H9 (cell line): ENCODE measurements at regions not wholly inside any gene's neighbourhood (a gene's known extent, or its start where the extent isn't known, plus 50 kb on each side); places are given as distances from the start of the nearest gene placed in this dataset.

Source experiments
- DNase-seq: peaks from one replicate; pipeline ENCODE4 v3.0.0-alpha.2; 2017
- H2AFZ ChIP-seq: one replicate; pipeline ENCODE4 v1.6.1; 2013; ENCODE audit warnings: mild to moderate bottlenecking, low read length, control low read depth, moderate library complexity
- H2AK5ac ChIP-seq: 2 replicates; pipeline ENCODE4 v1.6.1; 2013; ENCODE audit warnings: low read length, control low read depth, mixed read lengths; ENCODE audit not compliant: insufficient read length
- H2BK120ac ChIP-seq: one replicate; pipeline ENCODE4 v1.6.1; 2013; ENCODE audit warnings: low read depth, mild to moderate bottlenecking, low read length, control low read depth, inconsistent platforms; ENCODE audit not compliant: poor library complexity, severe bottlenecking
- H2BK12ac ChIP-seq: 2 replicates; pipeline ENCODE4 v1.6.1; 2013; ENCODE audit warnings: low read length, control low read depth, mixed read lengths, low read depth; ENCODE audit not compliant: insufficient read length
- H2BK15ac ChIP-seq: 2 replicates; pipeline ENCODE4 v1.6.1; 2013; ENCODE audit warnings: low read depth, low read length, control low read depth
- H2BK20ac ChIP-seq: one replicate; pipeline ENCODE4 v1.6.1; 2013; ENCODE audit warnings: low read depth, mild to moderate bottlenecking, low read length, control low read depth, inconsistent platforms; ENCODE audit not compliant: poor library complexity, severe bottlenecking
- H2BK5ac ChIP-seq: 2 replicates; pipeline ENCODE4 v1.6.1; 2013; ENCODE audit warnings: low read length, control low read depth, mixed read lengths; ENCODE audit not compliant: insufficient read length
- H3K14ac ChIP-seq: 2 replicates; pipeline ENCODE4 v1.6.1; 2013; ENCODE audit warnings: low read length, control low read depth; ENCODE audit not compliant: insufficient read depth
- H3K18ac ChIP-seq: 2 replicates; pipeline ENCODE4 v1.6.1; 2013; ENCODE audit warnings: low read depth, mild to moderate bottlenecking, mixed read lengths, low read length, control low read depth; ENCODE audit not compliant: insufficient read length
- H3K23ac ChIP-seq: 2 replicates; pipeline ENCODE4 v1.6.1; 2013; ENCODE audit warnings: low read length, control low read depth, mixed read lengths, low read depth; ENCODE audit not compliant: insufficient read length
- H3K23me2 ChIP-seq: 2 replicates; pipeline ENCODE4 v1.6.1; 2013; ENCODE audit warnings: low read depth, mild to moderate bottlenecking, mixed read lengths, low read length, control low read depth; ENCODE audit not compliant: insufficient read length, poor library complexity, severe bottlenecking
- H3K27ac ChIP-seq: 2 replicates; pipeline ENCODE4 v1.5.1; 2013; ENCODE audit warnings: low read length, control low read depth, mixed read lengths, low read depth; ENCODE audit not compliant: insufficient read length
- H3K27me3 ChIP-seq: 2 replicates; pipeline ENCODE4 v1.6.1; 2013; ENCODE audit warnings: low read length, control low read depth, inconsistent platforms; ENCODE audit not compliant: insufficient read depth
- H3K4ac ChIP-seq: 2 replicates; pipeline ENCODE4 v1.6.1; 2013; ENCODE audit warnings: low read depth, mild to moderate bottlenecking, control low read depth, inconsistent platforms, low read length, moderate library complexity
- H3K4me1 ChIP-seq: 2 replicates; pipeline ENCODE4 v1.6.1; 2013; ENCODE audit warnings: low read length, control low read depth, inconsistent platforms; ENCODE audit not compliant: insufficient read depth
- H3K4me2 ChIP-seq: 2 replicates; pipeline ENCODE4 v1.6.1; 2013; ENCODE audit warnings: low read length, control low read depth, mixed read lengths; ENCODE audit not compliant: insufficient read length, insufficient read depth
- H3K56ac ChIP-seq: 2 replicates; pipeline ENCODE4 v1.6.1; 2013; ENCODE audit warnings: low read depth, mild to moderate bottlenecking, mixed read lengths, low read length, control low read depth; ENCODE audit not compliant: insufficient read length
- H3K79me1 ChIP-seq: 2 replicates; pipeline ENCODE4 v1.6.1; 2013; ENCODE audit warnings: low read depth, mild to moderate bottlenecking, moderate library complexity, low read length, control low read depth, inconsistent platforms; ENCODE audit not compliant: insufficient read depth, poor library complexity, severe bottlenecking
- H3K79me2 ChIP-seq: 2 replicates; pipeline ENCODE4 v1.6.1; 2013; ENCODE audit warnings: low read length, control low read depth, inconsistent platforms; ENCODE audit not compliant: insufficient read depth
- H3K9ac ChIP-seq: 2 replicates; pipeline ENCODE4 v1.6.1; 2013; ENCODE audit warnings: low read length, control low read depth, mixed read lengths; ENCODE audit not compliant: insufficient read length; ENCODE audit errors: extremely low read depth
- H3K9me3 ChIP-seq: one replicate; pipeline ENCODE4 v1.6.1; 2013; ENCODE audit warnings: low read depth, low read length, inconsistent platforms; ENCODE audit not compliant: control insufficient read depth
- H3T11ph ChIP-seq: one replicate; pipeline ENCODE4 v1.6.1; 2013; ENCODE audit warnings: mild to moderate bottlenecking, low read length, control low read depth, inconsistent platforms
- H4K20me1 ChIP-seq: one replicate; pipeline ENCODE4 v1.6.1; 2013; ENCODE audit not compliant: control insufficient read depth, insufficient read length, insufficient read depth
- H4K5ac ChIP-seq: 2 replicates; pipeline ENCODE4 v1.6.1; 2013; ENCODE audit warnings: low read depth, mild to moderate bottlenecking, mixed read lengths, low read length, control low read depth; ENCODE audit not compliant: insufficient read length
- H4K8ac ChIP-seq: replicated peaks from 2 replicates; pipeline ENCODE4 v1.6.1; 2013; ENCODE audit warnings: low read length, control low read depth, mixed read lengths, low read depth; ENCODE audit not compliant: insufficient read length
- H4K91ac ChIP-seq: 2 replicates; pipeline ENCODE4 v1.6.1; 2013; ENCODE audit warnings: low read depth, mild to moderate bottlenecking, moderate library complexity, mixed read lengths, low read length, control low read depth; ENCODE audit not compliant: insufficient read length
- H3K27ac Mint-ChIP-seq, 3 experiments: 2 replicates in 2 of 3; 3 replicates in 1 of 3; pipeline ENCODE4 v1.8.0; 2020 to 2021; ENCODE audit warnings: mixed read lengths in 3 of 3, mild to moderate bottlenecking in 1 of 3, moderate library complexity in 1 of 3
- H3K27me3 Mint-ChIP-seq: 2 replicates; pipeline ENCODE4 v1.8.0; 2021; ENCODE audit warnings: low read depth, mild to moderate bottlenecking, moderate library complexity, mixed read lengths
- H3K36me3 Mint-ChIP-seq, 3 experiments: 2 replicates in 2 of 3; 3 replicates in 1 of 3; pipeline ENCODE4 v1.8.0; 2020 to 2021; ENCODE audit warnings: low read depth in 3 of 3, mixed read lengths in 3 of 3; ENCODE audit not compliant: insufficient read depth in 1 of 3
- H3K4me1 Mint-ChIP-seq, 2 experiments: 2 replicates each; pipeline ENCODE4 v1.8.0; 2020; ENCODE audit warnings: mixed read lengths in 2 of 2
- H3K4me3 Mint-ChIP-seq, 2 experiments: 2 replicates in 1 of 2; 3 replicates in 1 of 2; pipeline ENCODE4 v1.8.0; 2020 to 2021; ENCODE audit warnings: mild to moderate bottlenecking in 2 of 2, mixed read lengths in 2 of 2, moderate library complexity in 1 of 2
- H3K9me3 Mint-ChIP-seq, 2 experiments: 2 replicates in 1 of 2; 3 replicates in 1 of 2; pipeline ENCODE4 v1.8.0; 2020; ENCODE audit warnings: mild to moderate bottlenecking in 2 of 2, mixed read lengths in 2 of 2, moderate library complexity in 1 of 2
- CTCF ChIP-seq: fragments of 200-600 bp; sonication (generic); conservative IDR thresholded peaks from 3 replicates; pipeline ENCODE4 v1.8.0; 2021; ENCODE audit warnings: antibody characterized with exemption, mild to moderate bottlenecking
- WGBS: extraction: QIAGEN DNeasy Blood & Tissue Kit; methylation state at CpG from one replicate; pipeline ENCODE4 v1.1.7; 2013; ENCODE audit warnings: missing lambda C conversion rate, low lambda C conversion rate, mixed read lengths; ENCODE audit not compliant: insufficient read length; ENCODE audit errors: extremely low coverage; 5-methylcytosine and 5-hydroxymethylcytosine counted together

- Mint-ChIP-seq H3K27me3 (no peaks in the 10 kb centered on the region), H3K4me3 (no peak overlapping the region), H3K36me3 (no peaks in the 10 kb centered on the region), H3K27ac (no peak overlapping the region), H3K4me1 (peaks cover 6 to 10% of the 10 kb centered on the region in 2 experiments), H3K9me3 (no peaks in the 10 kb centered on the region; a peak in 1 of 5 replicates)
- Histone ChIP-seq H3K18ac (no peak overlapping the region), H3T11ph (no peak overlapping the region), H4K20me1 (no peaks in the 10 kb centered on the region), H3K23ac (no peak overlapping the region), H2AK5ac (no peak overlapping the region), H3K27ac (no peak overlapping the region), H2AFZ (no peak overlapping the region), H4K8ac (no peak overlapping the region), H2BK120ac (no peak overlapping the region), H3K79me1 (no peaks in the 10 kb centered on the region), H2BK15ac (no peak overlapping the region), H2BK5ac (no peak overlapping the region), H3K14ac (no peak overlapping the region), H3K4me1 (no peaks in the 10 kb centered on the region; the same call in 1 of the 2 replicates), H3K9ac (no peak overlapping the region), H3K4me2 (no peak overlapping the region), H4K5ac (no peak overlapping the region), H3K56ac (no peak overlapping the region), H3K79me2 (no peaks in the 10 kb centered on the region), H2BK20ac (no peak overlapping the region), H3K4ac (no peak overlapping the region), H3K9me3 (no peaks in the 10 kb centered on the region), H3K27me3 (no peaks in the 10 kb centered on the region), H4K91ac (no peak overlapping the region), H3K23me2 (no peaks in the 10 kb centered on the region), H2BK12ac (no peak overlapping the region)
- no peak for TF ChIP-seq CTCF
- no peak for DNase-seq
- no CpG with 5 or more reads among the region's 2 CpGs for WGBS
Measured at GRCh38 chr2:184192649-184193048, 405.7 kb upstream of the ZNF804A start.
